T-helper 2 cell treated with Interferon-gamma antibody and Interleukin-4, amounts not matched to agents 5 μg/mL and 100 μg/mL, for 36 hours (primary cell): ENCODE measurements at regions not wholly inside any gene's neighbourhood (a gene's known extent, or its start where the extent isn't known, plus 50 kb on each side); places are given as distances from the start of the nearest gene placed in this dataset.

Experiments
- DNase-seq: peaks from one replicate; pipeline ENCODE4 v3.0.0; 2021; ENCODE audit warnings: low spot score
- H3K27ac Mint-ChIP-seq: one replicate; pipeline ENCODE4 v1.8.0; 2021; ENCODE audit warnings: mild to moderate bottlenecking, mixed read lengths
- H3K27me3 Mint-ChIP-seq: one replicate; pipeline ENCODE4 v1.8.0; 2021; ENCODE audit warnings: low read depth, mixed read lengths
- H3K36me3 Mint-ChIP-seq: one replicate; pipeline ENCODE4 v1.8.0; 2021; ENCODE audit warnings: low read depth, mixed read lengths
- H3K4me1 Mint-ChIP-seq: one replicate; pipeline ENCODE4 v1.8.0; 2021; ENCODE audit warnings: low read depth, mixed read lengths
- H3K4me3 Mint-ChIP-seq: one replicate; pipeline ENCODE4 v1.8.0; 2022; ENCODE audit warnings: mild to moderate bottlenecking, moderate library complexity, mixed read lengths
- H3K9me3 Mint-ChIP-seq: one replicate; pipeline ENCODE4 v1.8.0; 2021; ENCODE audit warnings: mixed read lengths

DNA sequence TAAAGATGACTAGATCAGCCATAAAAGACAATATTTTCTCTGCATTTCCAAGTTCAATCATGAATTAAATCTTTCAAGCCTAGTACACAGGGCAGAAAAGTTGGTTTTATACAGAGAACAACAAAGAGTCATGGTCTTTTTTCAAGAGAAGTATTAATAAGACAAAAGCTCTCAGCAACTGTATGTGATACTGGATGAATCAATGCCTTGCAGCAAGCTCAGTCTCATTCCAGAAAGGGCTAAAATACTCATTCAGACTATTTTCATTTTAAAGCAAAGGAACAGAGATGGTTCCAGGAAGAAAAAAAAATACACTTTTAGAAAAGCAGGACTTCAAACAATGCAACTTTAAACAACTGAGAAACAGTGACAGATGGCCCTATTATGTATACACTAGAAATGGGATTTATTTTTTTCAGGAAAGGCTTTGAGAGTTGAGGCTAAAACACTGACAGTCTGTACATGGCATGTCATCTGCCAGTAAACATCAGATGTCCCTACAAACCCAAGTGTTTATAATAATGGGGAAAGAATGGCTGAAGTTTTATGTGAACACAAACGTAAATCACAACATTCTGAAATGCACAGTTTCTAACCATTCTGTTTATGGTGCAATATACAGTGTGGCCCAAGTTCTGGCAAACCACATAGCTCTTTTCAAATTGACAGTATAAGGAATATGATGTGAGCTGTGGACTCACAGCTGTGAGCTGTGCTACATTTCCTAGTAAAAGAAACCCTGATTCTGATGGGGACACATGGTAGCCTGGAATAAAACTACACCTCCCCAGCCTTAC lies 114.3 kb upstream of the DST start:
- H3K4me1 Mint-ChIP-seq, result no peaks in the 10 kb centered on the region
- H3K4me3 Mint-ChIP-seq, result no peak overlapping the region
- no peak overlapping the region for H3K27ac Mint-ChIP-seq
- H3K36me3 Mint-ChIP-seq, result no peaks in the 10 kb centered on the region
- H3K27me3 Mint-ChIP-seq, result no peaks in the 10 kb centered on the region
- no peaks in the 10 kb centered on the region for H3K9me3 Mint-ChIP-seq
- no peak for DNase-seq

DNA sequence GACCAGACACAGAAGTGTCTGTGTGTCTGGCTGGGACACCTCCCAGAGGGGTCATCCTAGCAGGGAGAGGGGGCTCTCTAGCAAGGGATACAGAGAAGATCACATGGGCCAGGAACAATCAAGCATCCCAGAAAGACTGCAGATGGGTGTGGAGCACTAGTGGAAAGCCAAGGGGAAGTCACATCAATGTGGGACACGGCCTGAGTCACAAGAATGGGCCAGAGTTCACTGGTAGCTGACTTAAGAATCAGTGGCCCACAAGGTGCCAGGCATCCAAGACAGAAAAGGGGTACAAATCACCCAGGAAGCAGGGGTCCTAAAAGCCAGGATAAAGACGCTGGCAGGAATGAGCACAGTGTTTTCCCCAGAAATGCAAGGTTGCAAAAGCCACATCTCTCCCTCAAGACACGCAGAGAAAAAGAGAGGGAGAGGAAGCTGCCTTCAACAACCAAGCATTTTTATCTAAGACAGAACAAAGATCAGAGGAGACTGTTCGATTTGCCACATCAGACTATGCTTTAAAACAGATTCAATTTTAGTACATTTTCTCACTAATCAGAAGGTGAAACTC lies 113.6 kb upstream of the DST start:
- Mint-ChIP-seq H3K27me3 (no peaks in the 10 kb centered on the region), H3K4me3 (no peak overlapping the region), H3K36me3 (no peaks in the 10 kb centered on the region), H3K9me3 (no peaks in the 10 kb centered on the region), H3K4me1 (no peaks in the 10 kb centered on the region), H3K27ac (no peak overlapping the region)
- DNase-seq, result no peak

DNA sequence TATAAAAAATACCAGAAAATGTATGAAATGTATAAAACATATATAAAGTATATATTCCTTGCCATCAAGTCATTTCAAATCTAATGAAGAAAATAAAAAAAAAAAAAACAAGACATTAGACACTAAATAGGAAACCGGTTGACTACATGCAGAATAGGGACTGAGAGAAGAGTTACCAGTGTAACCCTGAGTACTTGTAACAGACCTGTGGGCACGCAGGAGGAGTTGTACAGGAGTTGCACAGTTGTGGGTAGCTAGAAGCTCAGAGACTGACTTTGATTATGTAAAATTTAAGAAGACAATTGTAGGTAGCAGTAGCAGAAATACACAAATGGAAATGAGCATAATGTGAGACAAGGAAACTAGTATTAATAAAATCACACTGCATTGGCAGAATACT lies 112.4 kb upstream of the DST start:
- Mint-ChIP-seq H3K36me3 (no peaks in the 10 kb centered on the region), H3K4me1 (no peaks in the 10 kb centered on the region), H3K27me3 (no peaks in the 10 kb centered on the region), H3K4me3 (no peak overlapping the region), H3K9me3 (no peaks in the 10 kb centered on the region), H3K27ac (no peak overlapping the region)
- DNase-seq, result no peak

DNA sequence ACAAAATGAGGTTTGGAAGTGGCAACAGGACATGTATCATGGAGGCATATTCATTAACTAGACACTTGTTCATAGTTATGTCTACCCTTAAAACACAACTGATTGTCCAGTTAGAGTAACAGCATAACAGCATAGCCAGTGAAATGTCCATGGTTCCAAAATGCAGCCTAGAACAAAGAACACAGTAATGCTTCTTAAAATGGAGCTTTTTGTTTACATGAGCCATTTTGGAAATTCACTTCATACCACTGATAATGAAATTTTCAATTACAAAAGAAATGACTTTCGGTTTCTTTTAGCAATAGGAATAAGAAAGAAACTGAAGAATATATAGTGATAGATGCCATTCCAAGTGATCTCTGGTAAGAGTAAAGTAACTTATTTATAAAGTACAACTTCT lies 111.1 kb upstream of the DST start:
- no peak overlapping the region for H3K27ac Mint-ChIP-seq
- H3K4me1 Mint-ChIP-seq, result no peaks in the 10 kb centered on the region
- no peaks in the 10 kb centered on the region for H3K36me3 Mint-ChIP-seq
- no peaks in the 10 kb centered on the region for H3K9me3 Mint-ChIP-seq
- H3K4me3 Mint-ChIP-seq, result no peak overlapping the region
- H3K27me3 Mint-ChIP-seq, result no peaks in the 10 kb centered on the region
- no peak for DNase-seq

DNA sequence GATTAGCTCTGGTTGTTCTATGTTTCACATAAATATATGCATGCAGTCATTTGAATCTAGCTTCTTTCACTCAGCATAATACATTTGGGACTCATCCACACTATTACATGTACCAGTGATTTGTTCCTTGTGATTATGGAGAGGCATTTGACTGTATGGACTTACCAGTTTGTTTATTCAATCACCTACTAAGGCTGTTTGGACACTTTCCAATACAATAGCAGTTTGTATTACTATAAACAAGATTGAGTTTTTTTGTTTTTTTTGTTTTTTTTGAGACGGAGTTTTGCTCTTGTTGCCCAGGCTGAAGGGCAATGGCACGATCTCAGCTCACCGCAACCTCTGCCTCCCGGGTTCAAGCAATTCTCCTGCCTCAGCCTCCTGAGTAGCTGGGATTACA lies 109.8 kb upstream of the DST start:
- Mint-ChIP-seq H3K27ac (no peak overlapping the region), H3K4me1 (no peaks in the 10 kb centered on the region), H3K36me3 (no peaks in the 10 kb centered on the region), H3K4me3 (no peak overlapping the region), H3K9me3 (no peaks in the 10 kb centered on the region), H3K27me3 (no peaks in the 10 kb centered on the region)
- DNase-seq, result no peak

DNA sequence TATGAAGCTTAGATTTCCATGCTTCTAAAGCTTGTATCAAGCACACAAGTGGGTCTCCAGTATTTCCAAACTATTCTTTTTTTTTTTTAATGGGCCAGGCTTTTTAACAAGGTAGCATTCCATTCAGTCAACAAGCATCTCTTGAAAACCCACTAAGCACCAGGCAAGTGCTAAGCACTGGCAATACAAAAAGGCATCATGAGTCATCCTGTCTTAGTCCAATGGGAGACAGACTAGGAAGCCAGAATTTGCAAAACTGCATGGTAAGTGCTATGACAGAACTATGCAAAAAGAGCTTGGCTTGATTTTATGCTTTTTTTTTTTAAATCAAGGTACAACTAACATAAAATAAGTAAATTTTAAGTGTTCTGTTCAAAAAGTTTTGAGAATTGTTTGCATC lies 109.3 kb upstream of the DST start:
- DNase-seq, result no peak
- Mint-ChIP-seq H3K27ac (no peak overlapping the region), H3K27me3 (no peaks in the 10 kb centered on the region), H3K4me3 (no peak overlapping the region), H3K9me3 (no peaks in the 10 kb centered on the region), H3K4me1 (no peaks in the 10 kb centered on the region), H3K36me3 (no peaks in the 10 kb centered on the region)

DNA sequence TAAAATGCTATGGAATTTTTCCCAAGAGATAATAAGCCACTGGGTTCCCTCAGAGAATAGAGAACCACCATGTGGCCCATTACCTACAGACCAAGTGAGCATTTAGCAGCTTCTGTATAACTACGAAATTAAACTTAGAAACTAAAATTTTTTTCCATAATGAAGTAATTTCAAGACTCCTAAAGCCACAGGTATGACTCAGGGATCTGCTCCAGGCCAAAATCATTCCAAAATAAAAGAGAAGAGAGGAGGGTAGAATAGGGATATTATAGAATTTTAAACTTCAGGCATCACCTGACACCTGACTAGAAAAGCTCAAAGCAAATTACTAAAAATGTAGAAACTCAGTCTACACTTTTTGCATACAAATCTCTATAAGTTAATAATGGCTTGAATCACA lies 108.9 kb upstream of the DST start:
- Mint-ChIP-seq H3K27ac (no peak overlapping the region), H3K27me3 (no peaks in the 10 kb centered on the region), H3K4me3 (no peak overlapping the region), H3K4me1 (no peaks in the 10 kb centered on the region), H3K36me3 (no peaks in the 10 kb centered on the region), H3K9me3 (no peaks in the 10 kb centered on the region)
- DNase-seq, result no peak

DNA sequence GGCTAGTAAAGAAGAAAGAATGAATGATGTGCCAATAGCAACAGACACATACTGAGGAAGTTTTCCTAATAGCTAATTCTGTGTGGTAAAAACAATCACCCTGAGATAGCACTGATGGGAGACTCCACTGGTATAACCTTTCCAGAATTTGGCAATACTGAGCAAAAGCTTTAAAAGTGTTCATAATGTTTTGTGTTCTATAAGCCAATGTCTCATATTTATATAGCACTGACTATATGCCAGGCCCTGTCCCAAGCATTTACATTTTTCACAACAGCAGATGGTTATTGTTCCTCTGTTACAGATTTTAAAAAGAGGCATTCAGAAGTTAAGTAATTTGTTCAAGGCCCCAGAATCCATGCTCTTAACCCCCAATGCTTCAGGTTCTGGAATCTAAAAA lies 108.0 kb upstream of the DST start:
- DNase-seq, result no peak
- H3K27me3 Mint-ChIP-seq, result no peaks in the 10 kb centered on the region
- H3K27ac Mint-ChIP-seq, result no peak overlapping the region
- H3K9me3 Mint-ChIP-seq, result no peaks in the 10 kb centered on the region
- H3K4me1 Mint-ChIP-seq, result no peaks in the 10 kb centered on the region
- no peaks in the 10 kb centered on the region for H3K36me3 Mint-ChIP-seq
- no peak overlapping the region for H3K4me3 Mint-ChIP-seq

DNA sequence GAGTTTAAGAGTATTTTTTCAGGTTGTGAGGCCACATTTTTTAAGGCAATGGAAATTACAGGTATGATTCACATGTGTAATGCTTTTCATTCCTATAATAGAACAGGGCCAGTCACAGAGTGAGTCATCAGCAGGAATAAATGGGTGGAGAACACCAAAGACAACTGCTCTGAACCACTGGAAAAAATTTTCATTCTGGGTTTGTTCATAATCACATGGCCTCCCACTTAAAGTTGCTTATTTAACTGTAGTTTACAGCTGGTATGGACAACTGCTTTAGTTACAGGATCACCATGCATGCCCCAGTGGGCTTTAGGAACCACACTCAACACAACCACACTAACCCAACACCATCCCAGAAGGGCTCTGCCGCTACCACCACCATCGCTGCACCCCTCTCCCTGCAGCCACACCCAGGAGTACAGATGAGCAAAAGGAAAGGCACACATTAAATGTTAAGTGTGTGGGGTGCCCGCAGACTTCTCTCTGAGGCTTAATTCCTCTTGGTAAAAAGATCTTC lies 107.0 kb upstream of the DST start:
- no peaks in the 10 kb centered on the region for H3K4me1 Mint-ChIP-seq
- H3K9me3 Mint-ChIP-seq, result no peaks in the 10 kb centered on the region
- H3K27me3 Mint-ChIP-seq, result no peaks in the 10 kb centered on the region
- DNase-seq, result no peak
- H3K36me3 Mint-ChIP-seq, result no peaks in the 10 kb centered on the region
- H3K27ac Mint-ChIP-seq, result no peak overlapping the region
- H3K4me3 Mint-ChIP-seq, result no peak overlapping the region

DNA sequence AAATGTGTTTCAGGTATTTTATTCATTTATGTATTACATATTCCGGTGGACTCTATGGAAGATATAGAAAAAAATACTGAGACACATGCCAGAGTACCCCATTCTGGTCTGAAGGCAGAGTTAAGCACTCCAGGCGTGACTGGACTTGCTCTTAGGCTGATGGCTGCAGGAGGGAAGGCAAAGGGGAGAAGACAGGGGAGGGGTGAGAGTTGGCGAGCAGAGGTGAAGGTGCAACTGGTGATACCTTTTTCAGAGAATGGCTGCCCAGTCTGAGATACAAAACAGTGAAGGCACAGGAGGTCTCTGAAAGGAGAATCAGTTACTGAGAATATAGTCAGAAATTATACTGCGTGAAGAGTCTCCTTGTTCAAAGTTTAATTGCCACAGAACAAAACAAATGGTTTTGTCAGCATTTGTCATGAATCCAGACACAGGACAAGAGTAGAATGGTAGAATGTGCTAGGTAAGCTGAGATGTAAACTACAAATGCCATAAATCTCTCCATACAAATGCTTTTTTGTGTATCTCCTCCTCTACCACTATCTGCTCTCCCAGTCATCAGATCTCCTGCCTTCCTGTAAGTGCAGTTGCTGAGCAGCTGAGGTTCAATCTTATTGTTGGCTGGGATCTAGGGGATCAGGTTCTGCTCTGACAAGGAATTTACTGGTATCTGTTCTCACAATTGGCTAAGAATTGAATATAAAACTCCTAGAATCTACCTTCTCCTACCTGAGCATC lies 104.2 kb upstream of the DST start:
- Mint-ChIP-seq H3K9me3 (no peaks in the 10 kb centered on the region), H3K27me3 (peaks cover 3% of the 10 kb centered on the region), H3K4me3 (no peak overlapping the region), H3K4me1 (peaks cover 2% of the 10 kb centered on the region), H3K36me3 (no peaks in the 10 kb centered on the region), H3K27ac (no peak overlapping the region)
- no peak for DNase-seq

DNA sequence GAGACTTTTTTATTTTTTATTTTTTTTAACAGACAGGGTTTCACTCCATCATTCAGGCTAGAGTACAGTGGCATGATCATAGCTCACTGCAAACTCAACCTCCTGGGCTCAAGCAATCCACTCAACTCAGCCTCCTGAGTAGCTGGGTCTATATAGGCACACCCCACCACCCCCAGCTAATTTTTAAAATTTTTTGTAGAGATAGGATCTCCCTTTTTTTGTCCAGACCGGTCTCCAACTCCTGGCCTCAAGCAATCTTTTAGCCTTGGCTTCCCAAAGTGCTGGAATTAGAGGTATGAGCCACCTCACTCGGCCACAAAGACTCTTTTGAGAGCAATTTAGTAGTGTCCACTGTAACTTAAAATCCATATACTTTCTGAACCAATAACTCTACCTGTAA lies 103.3 kb upstream of the DST start:
- Mint-ChIP-seq H3K27ac (no peak overlapping the region), H3K36me3 (no peaks in the 10 kb centered on the region), H3K27me3 (peaks cover 3% of the 10 kb centered on the region), H3K4me3 (no peak overlapping the region), H3K9me3 (no peaks in the 10 kb centered on the region), H3K4me1 (peaks cover 2% of the 10 kb centered on the region)
- no peak for DNase-seq

DNA sequence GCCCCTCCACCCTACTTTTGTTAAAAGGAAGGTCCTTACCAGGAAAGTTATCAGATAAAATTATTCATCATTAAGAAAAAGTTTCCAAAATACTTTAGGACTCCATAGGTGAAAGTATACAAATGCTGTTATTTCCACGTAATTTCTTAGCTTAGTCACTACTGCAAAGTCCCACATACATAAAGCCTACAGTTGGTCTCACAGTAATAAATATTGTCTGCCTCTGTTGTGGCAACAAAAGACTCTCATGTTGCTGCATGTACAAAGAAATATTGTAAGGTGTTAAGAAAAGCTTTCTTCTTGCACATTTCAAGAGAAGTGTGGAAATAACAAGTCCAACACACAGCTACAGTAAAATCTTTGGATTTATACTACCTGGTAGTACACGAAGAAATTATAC lies 102.4 kb upstream of the DST start:
- H3K9me3 Mint-ChIP-seq, result no peaks in the 10 kb centered on the region
- peaks cover 3% of the 10 kb centered on the region for H3K27me3 Mint-ChIP-seq
- no peak for DNase-seq
- H3K36me3 Mint-ChIP-seq, result no peaks in the 10 kb centered on the region
- no peak overlapping the region for H3K27ac Mint-ChIP-seq
- H3K4me3 Mint-ChIP-seq, result no peak overlapping the region
- peaks cover 2% of the 10 kb centered on the region for H3K4me1 Mint-ChIP-seq

DNA sequence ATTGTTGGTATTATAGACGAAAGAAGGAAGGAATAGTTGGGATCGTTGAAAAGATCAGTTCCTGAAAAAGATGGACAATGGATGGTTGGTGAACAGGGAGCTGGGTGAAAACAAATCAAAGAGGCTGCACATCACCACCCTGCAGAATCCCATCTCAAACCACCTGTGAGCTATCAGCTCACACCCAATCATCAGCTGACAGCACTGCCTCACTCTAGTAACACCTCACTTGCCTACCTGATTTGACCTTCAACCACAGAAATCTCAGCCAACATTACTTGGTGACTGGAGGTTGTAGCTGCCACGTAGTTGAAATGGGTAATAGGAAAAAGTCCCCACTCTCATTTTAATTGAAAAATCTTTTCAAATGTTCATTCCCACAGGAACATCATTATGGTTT lies 101.8 kb upstream of the DST start:
- Mint-ChIP-seq H3K4me1 (peaks cover 2% of the 10 kb centered on the region), H3K9me3 (no peaks in the 10 kb centered on the region), H3K36me3 (no peaks in the 10 kb centered on the region), H3K4me3 (no peak overlapping the region), H3K27ac (no peak overlapping the region), H3K27me3 (peaks cover 3% of the 10 kb centered on the region)
- DNase-seq, result no peak

DNA sequence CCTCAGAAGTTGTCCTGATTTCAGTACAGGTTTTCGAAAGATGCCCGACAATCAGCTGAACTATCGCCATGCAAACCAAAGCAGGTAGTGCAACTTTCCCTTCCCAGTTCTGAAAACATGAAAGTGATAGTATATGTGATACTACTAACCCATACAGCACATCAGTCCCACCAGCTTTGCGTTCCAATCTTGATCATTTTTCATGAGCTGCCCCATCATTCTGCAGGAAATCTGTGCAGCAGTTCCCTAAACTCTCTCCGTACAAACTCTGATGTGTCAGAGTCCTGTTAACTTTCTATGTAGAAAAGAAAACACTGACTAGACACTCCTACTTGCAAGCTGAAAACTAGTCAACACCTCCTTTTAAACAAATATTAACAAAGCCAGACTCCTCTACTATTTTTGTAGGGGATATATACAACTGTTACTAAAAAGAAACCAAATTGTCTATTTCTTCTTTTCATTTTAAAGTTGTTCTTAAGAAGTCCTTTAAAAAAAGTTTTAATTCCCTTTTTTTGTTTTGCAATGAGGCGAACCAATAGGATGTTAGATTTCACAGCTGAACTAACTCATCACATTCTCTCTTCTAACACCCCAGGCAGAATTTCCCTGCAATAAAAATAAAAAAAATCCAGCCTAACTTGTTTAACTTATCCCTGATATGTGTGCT lies 99.6 kb upstream of the DST start:
- Mint-ChIP-seq H3K27ac (no peak overlapping the region), H3K27me3 (peaks cover 3% of the 10 kb centered on the region), H3K4me3 (no peak overlapping the region), H3K36me3 (no peaks in the 10 kb centered on the region), H3K9me3 (no peaks in the 10 kb centered on the region), H3K4me1 (peaks cover 2% of the 10 kb centered on the region)
- no peak for DNase-seq
